ENCODE measurements at regions not wholly inside any gene's neighbourhood (a gene's known extent, or its start where the extent isn't known, plus 50 kb on each side); places are given as distances from the start of the nearest gene placed in this dataset.
"Not testable (repeated sequence)": the region's sequence is repeated elsewhere in the genome, so short reads cannot be mapped to it uniquely, and the experiment has no call there.

GRCh38 chr5:83404182-83404716, 67.3 kb upstream of the VCAN start:
- no peak overlapping the region for H3K4me3 Mint-ChIP-seq
- DNase-seq (no peak), ATAC-seq (no peak)
- peaks cover 0 to 4% (median 0%) of the 10 kb centered on the region in 11 donors for H3K9me3 Mint-ChIP-seq
- Histone ChIP-seq H3K27ac (ENCODE audit: low read depth, low read length) (no peak overlapping the region), H3K27me3 (ENCODE audit: control insufficient read depth in 2 of 2, insufficient read depth in 2 of 2, low read length in 2 of 2) (no peaks in the 10 kb centered on the region), H3K36me3 (ENCODE audit: control insufficient read depth in 2 of 3, insufficient read depth in 3 of 3, low read length in 3 of 3) (no peaks in the 10 kb centered on the region), H3K4me1 (ENCODE audit: control insufficient read depth in 2 of 2, insufficient read depth in 2 of 2, low read length in 2 of 2) (no peaks in the 10 kb centered on the region), H3K9me3 (ENCODE audit: control insufficient read depth in 2 of 3, low read length in 3 of 3) (no peaks in the 10 kb centered on the region), H3K4me3 (ENCODE audit: low read length) (no peak overlapping the region)
- H3K36me3 Mint-ChIP-seq, result no peaks in the 10 kb centered on the region
- peaks cover 0 to 2% (median 0%) of the 10 kb centered on the region in 7 donors for H3K4me1 Mint-ChIP-seq
- CTCF ChIA-PET, result no interaction called here
- intact Hi-C loops (cut with micrococcal nuclease), result no loop called here
- H3K27me3 Mint-ChIP-seq, result peaks cover 0 to 10% (median 0%) of the 10 kb centered on the region in 5 donors
- no peak overlapping the region for H3K27ac Mint-ChIP-seq
- POLR2A ChIA-PET, result no interaction called here

GRCh38 chr5:83405662-83406061, 65.9 kb upstream of the VCAN start:
- no peak overlapping the region for H3K4me3 Mint-ChIP-seq
- ChIA-PET CTCF (no interaction called here), POLR2A (no interaction called here)
- H3K27me3 Mint-ChIP-seq, result peaks cover 0 to 14% (median 8%) of the 10 kb centered on the region in 5 donors
- DNase-seq (no peak), ATAC-seq (no peak)
- H3K27me3 ChIP-seq (ENCODE audit: control insufficient read depth in 2 of 2, insufficient read depth in 2 of 2, low read length in 2 of 2), result no peaks in the 10 kb centered on the region
- H3K4me1 Mint-ChIP-seq, result peaks cover 0 to 2% (median 0%) of the 10 kb centered on the region in 7 donors
- H3K4me3 ChIP-seq (ENCODE audit: low read length), result no peak overlapping the region
- intact Hi-C loops (cut with micrococcal nuclease), result no loop called here
- no peaks in the 10 kb centered on the region for H3K36me3 ChIP-seq (ENCODE audit: control insufficient read depth in 2 of 3, insufficient read depth in 3 of 3, low read length in 3 of 3)
- H3K27ac ChIP-seq (ENCODE audit: low read depth, low read length), result no peak overlapping the region
- no peaks in the 10 kb centered on the region for H3K4me1 ChIP-seq (ENCODE audit: control insufficient read depth in 2 of 2, insufficient read depth in 2 of 2, low read length in 2 of 2)
- peaks cover 0 to 11% (median 3%) of the 10 kb centered on the region in 11 donors for H3K9me3 Mint-ChIP-seq
- H3K36me3 Mint-ChIP-seq, result peaks cover 0 to 4% (median 0%) of the 10 kb centered on the region in 5 donors
- no peak overlapping the region for H3K27ac Mint-ChIP-seq
- H3K9me3 ChIP-seq (ENCODE audit: control insufficient read depth in 2 of 3, low read length in 3 of 3), result no peaks in the 10 kb centered on the region

GRCh38 chr5:83406906-83407305, 64.6 kb upstream of the VCAN start:
- Mint-ChIP-seq H3K27me3 (peaks cover 6 to 17% (median 8%) of the 10 kb centered on the region in 5 donors), H3K9me3 (peaks cover 0 to 13% (median 9%) of the 10 kb centered on the region in 11 donors), H3K36me3 (peaks cover 0 to 5% (median 0%) of the 10 kb centered on the region in 5 donors), H3K27ac (no peak overlapping the region), H3K4me3 (no peak overlapping the region), H3K4me1 (peaks cover 0 to 2% (median 0%) of the 10 kb centered on the region in 7 donors)
- ATAC-seq (peak; percentile 46), DNase-seq (no peak)
- H3K27me3 ChIP-seq (ENCODE audit: control insufficient read depth in 2 of 2, insufficient read depth in 2 of 2, low read length in 2 of 2), result no peaks in the 10 kb centered on the region
- no peak overlapping the region for H3K27ac ChIP-seq (ENCODE audit: low read depth, low read length)
- H3K36me3 ChIP-seq (ENCODE audit: control insufficient read depth in 2 of 3, insufficient read depth in 3 of 3, low read length in 3 of 3), result no peaks in the 10 kb centered on the region
- CTCF ChIA-PET, result no interaction called here
- no peak overlapping the region for H3K4me3 ChIP-seq (ENCODE audit: low read length)
- intact Hi-C loops (cut with micrococcal nuclease), result no loop called here
- no peaks in the 10 kb centered on the region for H3K9me3 ChIP-seq (ENCODE audit: control insufficient read depth in 2 of 3, low read length in 3 of 3)
- no peaks in the 10 kb centered on the region for H3K4me1 ChIP-seq (ENCODE audit: control insufficient read depth in 2 of 2, insufficient read depth in 2 of 2, low read length in 2 of 2)
- POLR2A ChIA-PET, result no interaction called here

DNA sequence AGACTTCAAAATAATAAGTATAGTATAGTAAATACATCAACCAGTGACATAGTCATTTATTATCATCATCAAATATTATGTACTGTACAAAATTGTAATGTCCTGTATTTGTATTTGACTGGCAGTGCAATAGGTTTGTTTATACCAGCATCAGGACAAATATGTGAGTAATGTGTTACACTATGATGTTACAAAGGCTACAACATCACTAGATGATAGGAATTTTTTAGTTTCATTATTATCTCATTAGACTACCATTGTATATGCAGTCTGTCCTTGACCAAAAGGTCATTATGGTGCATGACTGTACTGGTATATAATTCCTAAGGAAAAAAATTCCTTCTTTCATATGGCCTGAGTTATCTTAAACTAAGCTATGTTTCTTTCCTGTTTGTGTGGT, 63.6 kb upstream of the VCAN start:
- Histone ChIP-seq H3K36me3 (ENCODE audit: control insufficient read depth in 2 of 3, insufficient read depth in 3 of 3, low read length in 3 of 3) (no peaks in the 10 kb centered on the region), H3K27ac (ENCODE audit: low read depth, low read length) (no peak overlapping the region), H3K27me3 (ENCODE audit: control insufficient read depth in 2 of 2, insufficient read depth in 2 of 2, low read length in 2 of 2) (no peaks in the 10 kb centered on the region), H3K4me1 (ENCODE audit: control insufficient read depth in 2 of 2, insufficient read depth in 2 of 2, low read length in 2 of 2) (no peaks in the 10 kb centered on the region), H3K4me3 (ENCODE audit: low read length) (no peak overlapping the region), H3K9me3 (ENCODE audit: control insufficient read depth in 2 of 3, low read length in 3 of 3) (no peaks in the 10 kb centered on the region)
- POLR2A ChIA-PET, result no interaction called here
- peaks cover 8 to 14% (median 10%) of the 10 kb centered on the region in 5 donors for H3K27me3 Mint-ChIP-seq
- intact Hi-C loops (cut with micrococcal nuclease), result no loop called here
- H3K36me3 Mint-ChIP-seq, result peaks cover 0 to 5% (median 0%) of the 10 kb centered on the region in 5 donors
- H3K27ac Mint-ChIP-seq, result no peak overlapping the region
- H3K9me3 Mint-ChIP-seq, result peaks cover 0 to 13% (median 9%) of the 10 kb centered on the region in 11 donors
- H3K4me1 Mint-ChIP-seq, result peaks cover 0 to 2% (median 0%) of the 10 kb centered on the region in 7 donors
- DNase-seq, result no peak
- no peak overlapping the region for H3K4me3 Mint-ChIP-seq
- CTCF ChIA-PET, result no interaction called here
- ATAC-seq, result no peak

DNA sequence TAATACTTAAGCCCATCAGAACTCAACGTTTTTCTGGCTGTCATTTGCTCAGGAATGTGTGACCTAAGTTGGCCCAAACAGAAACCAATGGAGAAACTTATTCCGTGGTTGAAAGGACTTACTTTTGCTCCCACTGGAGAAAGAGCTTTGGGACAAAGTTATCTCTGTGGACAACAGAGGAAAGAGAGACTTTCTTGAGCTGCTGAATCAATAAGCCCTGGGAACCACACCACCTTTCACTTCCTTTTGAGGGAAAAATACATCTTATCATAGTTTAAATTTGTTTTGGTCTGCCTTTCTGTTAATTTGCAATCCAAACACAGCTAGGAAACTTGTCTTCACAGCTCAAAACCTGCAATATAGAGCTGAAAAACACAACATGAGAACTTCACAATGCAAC, 62.8 kb upstream of the VCAN start:
- no peak overlapping the region for H3K27ac Mint-ChIP-seq
- CTCF ChIA-PET, result no interaction called here
- no peak overlapping the region for H3K27ac ChIP-seq (ENCODE audit: low read depth, low read length)

DNA sequence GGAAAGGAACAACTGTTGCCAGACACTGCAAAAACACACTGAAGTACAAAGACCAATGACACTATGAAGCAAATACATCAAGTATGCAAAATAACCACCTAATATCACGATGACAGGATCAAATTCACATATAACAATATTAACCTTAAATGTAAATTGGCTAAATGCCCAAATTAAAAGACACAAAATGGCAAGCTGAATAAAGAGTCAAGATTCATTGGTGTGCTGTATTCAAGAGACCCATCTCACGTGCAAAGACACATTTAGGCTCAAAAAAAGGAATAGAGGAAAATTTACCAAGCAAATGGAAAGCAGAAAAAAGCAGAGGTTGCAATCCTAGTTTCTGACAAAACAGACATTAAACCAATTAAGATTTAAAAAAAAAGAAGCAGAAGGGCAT, 61.8 kb upstream of the VCAN start:
- peaks cover 8 to 13% (median 10%) of the 10 kb centered on the region in 5 donors for H3K27me3 Mint-ChIP-seq
- ATAC-seq; H3K27ac Mint-ChIP-seq; DNase-seq; H3K36me3 Mint-ChIP-seq; intact Hi-C loops (cut with micrococcal nuclease); H3K4me1 ChIP-seq (ENCODE audit: control insufficient read depth in 2 of 2, insufficient read depth in 2 of 2, low read length in 2 of 2); H3K4me3 Mint-ChIP-seq; H3K4me3 ChIP-seq (ENCODE audit: low read length); H3K27ac ChIP-seq (ENCODE audit: low read depth, low read length); H3K27me3 ChIP-seq (ENCODE audit: control insufficient read depth in 2 of 2, insufficient read depth in 2 of 2, low read length in 2 of 2); H3K36me3 ChIP-seq (ENCODE audit: control insufficient read depth in 2 of 3, insufficient read depth in 3 of 3, low read length in 3 of 3); H3K4me1 Mint-ChIP-seq; POLR2A ChIA-PET; H3K9me3 ChIP-seq (ENCODE audit: control insufficient read depth in 2 of 3, low read length in 3 of 3); CTCF ChIA-PET: not testable (repeated sequence)
- peaks cover 0 to 13% (median 9%) of the 10 kb centered on the region in 11 donors for H3K9me3 Mint-ChIP-seq

More for the DNA sequence above, 62.8 kb upstream of the VCAN start:
- Mint-ChIP-seq H3K9me3 (peaks cover 0 to 13% (median 9%) of the 10 kb centered on the region in 11 donors), H3K36me3 (peaks cover 0 to 5% (median 0%) of the 10 kb centered on the region in 5 donors), H3K27me3 (peaks cover 8 to 13% (median 10%) of the 10 kb centered on the region in 5 donors), H3K4me3 (no peak overlapping the region), H3K4me1 (peaks cover 0 to 2% (median 0%) of the 10 kb centered on the region in 7 donors)
- no peak overlapping the region for H3K4me3 ChIP-seq (ENCODE audit: low read length)
- intact Hi-C loops (cut with micrococcal nuclease), result no loop called here
- H3K36me3 ChIP-seq (ENCODE audit: control insufficient read depth in 2 of 3, insufficient read depth in 3 of 3, low read length in 3 of 3), result no peaks in the 10 kb centered on the region
- DNase-seq, result no peak
- H3K9me3 ChIP-seq (ENCODE audit: control insufficient read depth in 2 of 3, low read length in 3 of 3), result no peaks in the 10 kb centered on the region
- ATAC-seq, result no peak
- POLR2A ChIA-PET, result no interaction called here
- H3K4me1 ChIP-seq (ENCODE audit: control insufficient read depth in 2 of 2, insufficient read depth in 2 of 2, low read length in 2 of 2), result no peaks in the 10 kb centered on the region
- no peaks in the 10 kb centered on the region for H3K27me3 ChIP-seq (ENCODE audit: control insufficient read depth in 2 of 2, insufficient read depth in 2 of 2, low read length in 2 of 2)

DNA sequence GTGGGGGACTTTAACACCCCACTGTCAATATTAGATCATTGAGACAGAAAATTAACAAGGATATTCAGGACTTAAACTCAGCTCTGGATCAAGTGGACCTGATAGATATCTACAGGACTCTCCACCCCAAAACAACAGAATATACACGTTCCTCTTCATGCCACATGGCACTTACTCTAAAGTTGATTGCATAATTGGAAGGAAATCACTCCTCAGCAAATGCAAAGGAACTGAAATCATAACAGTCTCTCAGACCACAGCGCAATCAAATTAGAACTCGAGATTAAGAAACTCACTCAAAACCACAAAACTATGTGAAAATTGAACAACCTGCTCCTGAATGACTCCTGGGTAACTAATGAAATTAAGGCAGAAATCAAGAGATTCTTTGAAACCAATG, 61.2 kb upstream of the VCAN start:
- H3K4me3 Mint-ChIP-seq; H3K4me1 Mint-ChIP-seq; H3K4me1 ChIP-seq (ENCODE audit: control insufficient read depth in 2 of 2, insufficient read depth in 2 of 2, low read length in 2 of 2); CTCF ChIA-PET; H3K9me3 ChIP-seq (ENCODE audit: control insufficient read depth in 2 of 3, low read length in 3 of 3); intact Hi-C loops (cut with micrococcal nuclease); H3K4me3 ChIP-seq (ENCODE audit: low read length); H3K36me3 Mint-ChIP-seq; ATAC-seq; H3K36me3 ChIP-seq (ENCODE audit: control insufficient read depth in 2 of 3, insufficient read depth in 3 of 3, low read length in 3 of 3); H3K27ac Mint-ChIP-seq; H3K27me3 ChIP-seq (ENCODE audit: control insufficient read depth in 2 of 2, insufficient read depth in 2 of 2, low read length in 2 of 2); DNase-seq; POLR2A ChIA-PET; H3K27ac ChIP-seq (ENCODE audit: low read depth, low read length): not testable (repeated sequence)
- Mint-ChIP-seq H3K27me3 (peaks cover 8 to 13% (median 10%) of the 10 kb centered on the region in 5 donors), H3K9me3 (peaks cover 0 to 13% (median 9%) of the 10 kb centered on the region in 11 donors)
